WTC11 (cell line): ENCODE measurements at regions not wholly inside any gene's neighbourhood (a gene's known extent, or its start where the extent isn't known, plus 50 kb on each side); places are given as distances from the start of the nearest gene placed in this dataset.

Source experiments
- EMX1 ChIP-seq: fragments of 250-450 bp; sonication (Bioruptor Pico); IDR thresholded peaks from 2 replicates; pipeline ENCODE4 v1.8.0; 2021; ENCODE audit warnings: mild to moderate bottlenecking
- ESRRA ChIP-seq: sonication (generic); formaldehyde crosslinking; IDR thresholded peaks from 2 replicates; pipeline ENCODE4 v1.8.1; 2022; ENCODE audit warnings: mild to moderate bottlenecking, missing genetic modification reagents, borderline replicate concordance
- FOXK1 ChIP-seq: sonication (generic); formaldehyde crosslinking; IDR thresholded peaks from 2 replicates; pipeline ENCODE4 v1.8.0; 2022; ENCODE audit warnings: mild to moderate bottlenecking, moderate library complexity, missing genetic modification reagents
- ZNF121 ChIP-seq: sonication (generic); formaldehyde crosslinking; IDR thresholded peaks from 2 replicates; pipeline ENCODE4 v1.8.0; 2023; ENCODE audit warnings: missing genetic modification reagents
- ZNF416 ChIP-seq: fragments of 250-450 bp; sonication (Bioruptor Pico); IDR thresholded peaks from 2 replicates; pipeline ENCODE4 v1.9.0; 2021; ENCODE audit warnings: mild to moderate bottlenecking, inconsistent platforms
- TF ChIP-seq, protein P1 (sequence below): sonication (generic); formaldehyde crosslinking; IDR thresholded peaks from 2 replicates; pipeline ENCODE4 v1.8.0; 2023; ENCODE audit warnings: missing genetic modification reagents
- TF ChIP-seq, protein P2 (sequence below): fragments of 200-600 bp; IDR thresholded peaks from 2 replicates; pipeline ENCODE4 v1.8.0; 2022; ENCODE audit warnings: antibody characterized with exemption

DNA sequence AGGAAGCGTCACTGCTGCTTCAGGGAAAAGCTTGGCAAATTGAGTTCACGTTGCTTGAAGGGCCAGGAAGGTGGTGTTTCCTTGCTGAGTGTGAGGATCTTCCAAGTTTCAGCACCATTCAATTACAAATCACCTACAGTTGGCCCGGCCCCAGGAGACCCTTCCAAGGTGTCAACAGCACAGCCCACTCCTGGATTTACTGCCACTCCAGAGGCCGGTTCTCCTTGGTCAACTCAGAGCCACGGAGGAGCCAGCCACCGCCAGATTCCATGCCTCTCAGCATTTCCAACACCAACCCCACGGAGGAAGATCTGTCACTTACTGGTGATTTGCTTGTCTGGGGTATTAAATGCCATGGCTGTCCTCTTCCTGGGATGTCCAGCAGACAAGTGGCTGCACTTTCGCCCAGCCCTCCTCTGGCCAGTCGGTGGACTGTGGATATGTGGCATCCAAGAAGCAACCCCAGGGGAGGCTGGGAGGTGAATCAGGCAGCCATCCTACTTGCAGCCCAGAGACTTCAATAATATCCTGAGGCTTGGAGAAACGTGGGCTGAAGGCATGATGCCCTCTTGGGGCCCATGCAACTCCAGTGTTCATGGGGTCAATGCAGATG, 74.1 kb upstream of the SHANK2 start:
- TF ChIP-seq, protein P1, sequence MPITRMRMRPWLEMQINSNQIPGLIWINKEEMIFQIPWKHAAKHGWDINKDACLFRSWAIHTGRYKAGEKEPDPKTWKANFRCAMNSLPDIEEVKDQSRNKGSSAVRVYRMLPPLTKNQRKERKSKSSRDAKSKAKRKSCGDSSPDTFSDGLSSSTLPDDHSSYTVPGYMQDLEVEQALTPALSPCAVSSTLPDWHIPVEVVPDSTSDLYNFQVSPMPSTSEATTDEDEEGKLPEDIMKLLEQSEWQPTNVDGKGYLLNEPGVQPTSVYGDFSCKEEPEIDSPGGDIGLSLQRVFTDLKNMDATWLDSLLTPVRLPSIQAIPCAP, result no peak
- TF ChIP-seq ZNF416 (CRISPR knock-in tag), result no peak
- no peak for TF ChIP-seq ESRRA (CRISPR knock-in tag)
- TF ChIP-seq, protein P2, sequence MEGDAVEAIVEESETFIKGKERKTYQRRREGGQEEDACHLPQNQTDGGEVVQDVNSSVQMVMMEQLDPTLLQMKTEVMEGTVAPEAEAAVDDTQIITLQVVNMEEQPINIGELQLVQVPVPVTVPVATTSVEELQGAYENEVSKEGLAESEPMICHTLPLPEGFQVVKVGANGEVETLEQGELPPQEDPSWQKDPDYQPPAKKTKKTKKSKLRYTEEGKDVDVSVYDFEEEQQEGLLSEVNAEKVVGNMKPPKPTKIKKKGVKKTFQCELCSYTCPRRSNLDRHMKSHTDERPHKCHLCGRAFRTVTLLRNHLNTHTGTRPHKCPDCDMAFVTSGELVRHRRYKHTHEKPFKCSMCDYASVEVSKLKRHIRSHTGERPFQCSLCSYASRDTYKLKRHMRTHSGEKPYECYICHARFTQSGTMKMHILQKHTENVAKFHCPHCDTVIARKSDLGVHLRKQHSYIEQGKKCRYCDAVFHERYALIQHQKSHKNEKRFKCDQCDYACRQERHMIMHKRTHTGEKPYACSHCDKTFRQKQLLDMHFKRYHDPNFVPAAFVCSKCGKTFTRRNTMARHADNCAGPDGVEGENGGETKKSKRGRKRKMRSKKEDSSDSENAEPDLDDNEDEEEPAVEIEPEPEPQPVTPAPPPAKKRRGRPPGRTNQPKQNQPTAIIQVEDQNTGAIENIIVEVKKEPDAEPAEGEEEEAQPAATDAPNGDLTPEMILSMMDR, result no peak
- TF ChIP-seq EMX1 (CRISPR knock-in tag), result no peak
- no peak for TF ChIP-seq ZNF121
- no peak for TF ChIP-seq FOXK1 (CRISPR knock-in tag)
